ENCODE measurements at regions not wholly inside any gene's neighbourhood (a gene's known extent, or its start where the extent isn't known, plus 50 kb on each side); places are given as distances from the start of the nearest gene placed in this dataset.

DNA sequence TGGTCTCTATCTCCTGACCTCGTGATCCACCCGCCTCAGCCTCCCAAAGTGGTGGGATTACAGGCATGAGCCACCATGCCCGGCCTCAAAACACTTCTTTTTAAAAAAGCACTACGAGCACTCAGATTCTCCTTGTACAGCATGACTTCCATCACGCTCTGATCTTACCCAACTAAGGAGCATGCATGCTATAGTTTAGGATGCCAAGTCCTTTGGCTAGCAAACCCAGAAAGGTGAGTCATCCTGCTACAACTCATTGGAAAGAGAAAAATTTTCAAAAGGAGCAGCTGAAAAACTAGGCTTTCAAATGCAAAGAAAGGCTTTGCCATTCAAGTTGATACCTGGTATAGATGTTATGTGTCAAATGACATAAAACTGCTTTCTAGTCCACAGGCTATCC, 70.3 kb upstream of the PRICKLE2 start:
- no peak overlapping the region for H3K27ac ChIP-seq
- TF ChIP-seq, protein P1, sequence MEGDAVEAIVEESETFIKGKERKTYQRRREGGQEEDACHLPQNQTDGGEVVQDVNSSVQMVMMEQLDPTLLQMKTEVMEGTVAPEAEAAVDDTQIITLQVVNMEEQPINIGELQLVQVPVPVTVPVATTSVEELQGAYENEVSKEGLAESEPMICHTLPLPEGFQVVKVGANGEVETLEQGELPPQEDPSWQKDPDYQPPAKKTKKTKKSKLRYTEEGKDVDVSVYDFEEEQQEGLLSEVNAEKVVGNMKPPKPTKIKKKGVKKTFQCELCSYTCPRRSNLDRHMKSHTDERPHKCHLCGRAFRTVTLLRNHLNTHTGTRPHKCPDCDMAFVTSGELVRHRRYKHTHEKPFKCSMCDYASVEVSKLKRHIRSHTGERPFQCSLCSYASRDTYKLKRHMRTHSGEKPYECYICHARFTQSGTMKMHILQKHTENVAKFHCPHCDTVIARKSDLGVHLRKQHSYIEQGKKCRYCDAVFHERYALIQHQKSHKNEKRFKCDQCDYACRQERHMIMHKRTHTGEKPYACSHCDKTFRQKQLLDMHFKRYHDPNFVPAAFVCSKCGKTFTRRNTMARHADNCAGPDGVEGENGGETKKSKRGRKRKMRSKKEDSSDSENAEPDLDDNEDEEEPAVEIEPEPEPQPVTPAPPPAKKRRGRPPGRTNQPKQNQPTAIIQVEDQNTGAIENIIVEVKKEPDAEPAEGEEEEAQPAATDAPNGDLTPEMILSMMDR (conservative IDR thresholded peaks at IDR 0.05): no peak

DNA sequence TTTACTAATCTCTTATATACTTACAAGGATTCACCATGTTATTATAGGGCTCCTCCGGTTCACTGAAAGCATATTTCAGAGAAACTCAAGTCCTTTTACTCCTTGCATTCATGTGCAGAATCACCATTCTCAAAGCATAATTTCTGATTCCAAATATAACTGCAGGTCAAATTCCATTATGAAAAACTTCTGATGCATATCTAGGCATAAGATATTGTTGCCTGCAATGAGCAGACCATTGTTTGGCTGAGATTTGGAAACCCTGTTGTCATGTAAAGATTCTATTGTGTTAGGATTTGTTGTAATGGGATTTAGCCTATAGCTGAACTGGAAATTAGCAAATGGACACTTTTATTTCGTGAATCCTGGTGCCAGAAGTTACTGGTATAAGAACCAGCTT, 69.5 kb upstream of the PRICKLE2 start:
- TF ChIP-seq, protein P1 (conservative IDR thresholded peaks at IDR 0.05): no peak
- H3K27ac ChIP-seq: no peak overlapping the region

GRCh38 chr3:64293121-64293520, 67.9 kb upstream of the PRICKLE2 start:
- H3K27ac ChIP-seq: no peak overlapping the region
- TF ChIP-seq, protein P1 (conservative IDR thresholded peaks at IDR 0.05): no peak

DNA sequence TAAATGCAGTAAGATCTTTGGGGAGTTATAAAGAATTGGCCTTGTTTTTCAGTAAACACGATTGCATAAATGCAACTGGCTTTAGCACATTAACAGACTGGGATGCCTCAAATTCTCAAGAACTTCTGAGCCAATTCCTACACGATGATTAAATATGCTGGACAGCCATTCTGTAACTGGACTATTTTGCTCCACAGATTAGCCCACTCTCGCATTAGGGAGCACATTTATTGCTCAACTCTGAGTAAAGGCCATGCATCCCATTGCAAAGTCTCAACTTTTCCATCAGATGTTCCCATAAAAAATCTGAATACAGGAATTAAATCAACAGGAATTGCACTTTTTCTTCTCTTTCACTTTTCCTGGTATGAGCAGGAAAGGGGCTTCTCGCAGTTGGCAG, 66.7 kb upstream of the PRICKLE2 start:
- TF ChIP-seq, protein P1 (conservative IDR thresholded peaks at IDR 0.05): no peak
- H3K27ac ChIP-seq: no peak overlapping the region

GRCh38 chr3:64291345-64291744, 66.1 kb upstream of the PRICKLE2 start:
- H3K27ac ChIP-seq: no peak overlapping the region
- TF ChIP-seq, protein P1 (conservative IDR thresholded peaks at IDR 0.05): no peak

- TF ChIP-seq, protein P1 (conservative IDR thresholded peaks at IDR 0.05): no peak
- no peak overlapping the region for H3K27ac ChIP-seq
These were observed 65.6 kb upstream of the PRICKLE2 start for GRCh38 chr3:64290864-64291263.

- H3K27ac ChIP-seq: no peak overlapping the region
- TF ChIP-seq, protein P1 (conservative IDR thresholded peaks at IDR 0.05): no peak
These were observed 64.9 kb upstream of the PRICKLE2 start for GRCh38 chr3:64290161-64290560.

- H3K27ac ChIP-seq: no peak overlapping the region
- TF ChIP-seq, protein P1 (conservative IDR thresholded peaks at IDR 0.05): no peak
These were observed 64.4 kb upstream of the PRICKLE2 start for GRCh38 chr3:64289622-64290021.
